Erythroblast (primary cell): ENCODE measurements at regions not wholly inside any gene's neighbourhood (a gene's known extent, or its start where the extent isn't known, plus 50 kb on each side); places are given as distances from the start of the nearest gene placed in this dataset.

Experiments used
- GATA1 ChIP-seq: IDR thresholded peaks from 2 replicates; pipeline ENCODE4 v1.6.1; 2011; ENCODE audit warnings: low read depth, mild to moderate bottlenecking, control low read depth, low read length, moderate library complexity
- POLR2A ChIP-seq: IDR thresholded peaks from 2 replicates; pipeline ENCODE4 v1.6.1; 2011; ENCODE audit warnings: mild to moderate bottlenecking, low read length

- no peak for TF ChIP-seq POLR2A
- TF ChIP-seq GATA1: no peak
These were observed 184.5 kb upstream of the PAPPA start for GRCh38 chr9:115969096-115969495.
